IPS-18c (cell line): ENCODE measurements at regions not wholly inside any gene's neighbourhood (a gene's known extent, or its start where the extent isn't known, plus 50 kb on each side); places are given as distances from the start of the nearest gene placed in this dataset.
"Not testable (repeated sequence)": the region's sequence is repeated elsewhere in the genome, so short reads cannot be mapped to it uniquely, and the experiment has no call there.

Experiments
- H3K4me3 ChIP-seq: 2 replicates; pipeline ENCODE4 v1.7.0; 2013; ENCODE audit warnings: low read depth, mild to moderate bottlenecking, low read length, moderate library complexity; ENCODE audit not compliant: insufficient read depth
- H3K9me3 ChIP-seq: one replicate; pipeline ENCODE4 v1.6.1; 2013; ENCODE audit warnings: mild to moderate bottlenecking, low read length, moderate library complexity; ENCODE audit not compliant: control insufficient read depth, insufficient read depth

DNA sequence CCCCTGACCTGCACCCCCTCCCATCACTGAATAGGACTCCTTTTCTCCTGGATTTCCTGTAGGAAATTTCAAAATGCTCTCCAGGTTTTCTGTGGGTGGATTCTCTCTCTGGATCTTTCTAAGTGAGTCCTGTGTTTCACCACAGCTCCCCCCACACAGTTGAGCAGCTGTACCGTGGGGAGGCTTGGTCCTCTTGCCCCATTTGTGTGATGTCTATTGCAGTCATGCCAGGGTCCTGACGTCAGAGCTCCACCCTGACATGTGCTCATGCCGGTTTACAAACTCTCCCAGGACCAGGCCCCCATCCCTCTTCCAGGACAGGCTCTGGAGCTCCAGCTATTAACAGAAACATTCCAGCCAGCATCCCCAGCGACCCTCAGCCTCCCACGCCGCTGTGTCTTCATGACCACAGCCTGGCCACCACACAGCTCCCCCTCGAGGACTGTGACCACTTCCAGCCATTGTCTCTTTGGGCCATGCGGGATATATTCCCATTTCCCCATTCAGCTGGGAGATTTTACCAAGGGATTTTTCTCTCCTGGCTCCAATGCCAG lies 185.3 kb downstream of the LMLN start:
- H3K4me3 ChIP-seq, H3K9me3 ChIP-seq: not testable (repeated sequence)

DNA sequence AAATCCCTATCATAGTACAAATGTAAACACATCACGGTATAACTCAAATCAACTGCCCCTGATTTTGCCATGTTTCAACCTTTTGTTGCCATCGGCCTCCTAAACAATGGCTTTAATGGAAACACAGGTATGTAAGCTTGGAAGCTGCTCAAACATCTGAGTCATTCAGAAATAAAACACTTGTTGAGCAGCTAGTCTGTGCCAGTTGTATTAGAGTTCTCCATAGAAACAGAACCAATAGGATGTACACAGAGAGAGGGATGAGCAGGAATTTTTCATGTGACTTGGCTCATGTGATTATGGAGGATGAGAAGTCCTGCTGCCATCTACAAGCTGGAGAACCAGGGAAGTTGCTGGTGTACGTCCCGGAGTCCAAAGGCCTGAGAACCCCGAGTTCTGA lies 186.1 kb downstream of the LMLN start:
- H3K9me3 ChIP-seq, H3K4me3 ChIP-seq: not testable (repeated sequence)

DNA sequence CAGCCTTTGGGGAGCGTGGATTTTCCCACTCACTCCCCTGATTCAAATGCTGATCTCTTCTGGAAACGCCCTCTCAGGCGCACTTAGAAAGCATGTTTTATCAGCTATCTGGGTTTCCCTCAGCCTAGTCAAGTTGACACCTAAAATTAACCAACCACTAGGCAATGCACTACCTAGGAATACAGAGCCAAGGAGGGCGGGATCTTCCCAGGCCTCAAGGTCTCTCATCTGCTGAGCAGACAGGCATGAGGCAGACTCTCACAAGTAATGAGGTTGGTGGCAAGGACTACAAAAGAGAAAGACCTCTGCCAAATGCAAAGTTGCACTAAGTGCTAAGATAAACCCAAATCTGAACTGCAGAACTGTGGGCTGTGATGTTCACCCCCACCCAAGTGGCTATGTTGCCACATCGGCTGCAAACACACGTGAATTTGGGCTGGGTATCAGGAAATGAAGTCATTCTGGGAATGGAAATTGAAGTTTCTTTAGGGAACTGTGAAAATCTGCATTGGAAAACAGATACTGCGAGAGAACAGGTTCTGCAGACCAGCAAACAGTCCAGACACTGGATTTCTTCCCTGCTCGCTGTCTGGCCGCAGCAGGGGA lies 186.6 kb downstream of the LMLN start:
- not testable (repeated sequence) for H3K9me3 ChIP-seq, H3K4me3 ChIP-seq

DNA sequence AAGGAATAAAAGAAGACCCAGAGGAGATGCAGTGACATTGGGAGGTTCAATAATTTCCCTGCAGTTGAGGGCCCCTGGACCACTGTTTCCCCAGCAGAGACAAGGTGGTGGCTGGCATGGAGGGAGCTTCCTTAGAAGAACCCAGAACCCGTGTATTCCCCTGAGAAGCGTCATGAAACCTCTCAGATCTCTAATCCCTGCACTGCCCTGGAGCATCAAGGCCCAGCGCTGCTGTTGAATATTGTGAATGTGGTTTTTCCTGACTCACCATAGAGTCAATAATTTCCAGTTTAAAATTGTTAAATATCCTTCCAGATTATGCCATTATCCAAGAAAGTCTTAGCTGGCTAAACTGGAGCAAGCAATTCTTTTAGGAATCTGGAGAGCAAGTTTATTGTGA lies 187.2 kb downstream of the LMLN start:
- H3K9me3 ChIP-seq, H3K4me3 ChIP-seq: not testable (repeated sequence)

DNA sequence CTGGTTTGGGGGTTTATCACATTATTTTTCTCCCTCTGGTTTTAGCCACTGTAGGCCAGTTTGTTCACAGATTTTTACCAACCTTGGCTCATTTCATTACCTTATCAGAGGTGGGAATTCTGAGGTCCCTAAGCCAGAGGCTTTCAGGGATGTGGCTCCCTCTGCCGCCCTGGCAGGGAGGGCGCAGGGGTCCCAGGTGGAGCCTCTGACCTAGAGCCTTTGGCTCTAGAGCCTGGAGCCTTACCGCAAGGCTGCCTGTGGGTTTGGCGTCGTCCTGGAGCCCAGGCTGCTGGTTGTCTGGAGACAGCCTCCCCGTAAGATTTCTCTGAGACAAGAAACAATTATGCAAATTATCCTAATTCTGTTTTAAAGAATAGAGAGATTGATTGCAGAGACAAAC lies 188.0 kb downstream of the LMLN start:
- H3K9me3 ChIP-seq, H3K4me3 ChIP-seq: not testable (repeated sequence)

DNA sequence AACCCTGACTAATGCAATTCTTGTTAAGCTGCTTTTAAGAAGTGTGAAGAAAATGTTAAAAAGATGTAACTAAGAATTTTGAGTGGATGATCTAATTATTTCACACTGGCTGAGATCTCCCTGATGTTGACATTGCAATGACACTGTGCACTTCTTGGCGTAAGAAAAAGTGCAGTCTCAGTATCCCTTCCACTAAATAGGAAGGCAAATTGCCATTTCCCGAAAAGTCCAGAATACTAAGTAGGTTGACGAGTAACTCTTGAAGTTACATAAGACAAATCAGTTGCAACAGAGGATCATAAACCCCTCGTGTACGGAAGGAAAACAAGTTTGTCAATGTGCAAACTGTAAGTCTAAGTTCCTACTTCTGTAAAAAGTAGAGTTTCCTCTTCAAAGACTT lies 189.9 kb downstream of the LMLN start:
- not testable (repeated sequence) for H3K4me3 ChIP-seq, H3K9me3 ChIP-seq

DNA sequence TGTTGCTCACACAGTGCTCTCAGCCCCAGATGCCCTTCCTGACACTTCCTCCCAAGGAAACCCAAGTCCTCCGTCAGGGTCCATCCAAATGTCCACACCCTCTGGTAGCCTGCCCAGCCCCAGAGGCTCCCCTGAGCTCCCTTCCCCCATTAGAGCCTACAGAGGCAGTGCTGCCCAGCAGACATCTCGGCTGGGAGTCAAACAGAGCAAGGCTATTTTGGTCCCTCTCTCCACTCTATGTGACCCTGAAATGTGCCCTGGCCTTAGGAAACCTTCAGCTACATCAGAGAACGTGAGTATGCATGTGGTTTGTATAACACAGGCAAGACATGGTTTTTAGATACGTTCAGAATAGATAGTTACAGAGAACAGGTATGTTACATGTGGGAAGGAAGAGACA lies 191.8 kb downstream of the LMLN start:
- not testable (repeated sequence) for H3K9me3 ChIP-seq, H3K4me3 ChIP-seq

DNA sequence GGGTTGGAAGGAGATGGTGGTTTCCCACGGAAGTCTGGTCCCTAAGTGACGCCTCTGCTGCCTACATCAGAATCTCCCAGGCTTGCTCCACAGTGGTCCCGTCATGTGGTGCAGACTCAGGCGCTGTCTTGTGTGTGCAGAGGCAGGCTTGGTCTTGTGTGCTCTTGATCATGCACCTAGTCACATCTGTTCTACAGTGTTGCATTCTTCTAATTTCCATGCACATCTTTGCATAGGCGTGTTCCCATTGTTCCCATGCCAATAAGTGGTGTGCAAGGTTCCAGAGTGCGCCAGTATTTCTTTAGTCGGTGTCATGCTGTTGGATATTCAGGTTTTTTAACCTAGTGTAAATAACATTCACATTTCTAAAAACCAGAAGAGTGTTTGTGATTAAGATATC lies 195.8 kb downstream of the LMLN start:
- not testable (repeated sequence) for H3K9me3 ChIP-seq, H3K4me3 ChIP-seq

DNA sequence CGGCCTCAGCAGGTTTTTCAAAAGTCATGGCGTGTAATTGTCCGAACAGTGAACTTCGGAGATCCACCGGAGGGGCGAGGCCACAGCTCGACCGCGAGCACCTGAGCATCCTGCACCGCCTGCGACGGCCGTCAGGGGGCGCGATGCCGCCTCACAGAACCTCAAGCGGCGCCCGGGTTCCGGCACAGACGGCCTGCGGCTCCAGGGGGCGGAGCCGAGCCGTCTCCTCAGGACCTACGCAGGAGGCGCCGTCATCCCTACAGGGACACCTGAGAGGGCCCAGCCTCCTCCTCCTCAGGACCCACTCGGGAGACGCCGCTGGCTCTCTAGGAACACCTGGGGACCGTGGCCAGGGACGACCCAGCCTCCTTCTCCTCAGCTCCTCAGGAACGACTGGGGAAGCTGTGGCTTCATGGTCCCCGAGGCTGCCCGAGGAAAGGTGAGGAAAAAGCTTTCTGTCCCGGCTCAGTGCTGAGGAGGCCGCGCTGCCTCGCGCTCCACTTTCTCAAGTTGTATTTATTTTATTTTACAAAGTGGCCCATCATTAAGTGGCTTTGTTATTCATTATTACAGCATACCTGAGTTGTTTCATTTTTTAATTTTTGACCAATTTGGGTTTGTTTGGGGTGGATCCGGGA lies 197.3 kb downstream of the LMLN start:
- not testable (repeated sequence) for H3K4me3 ChIP-seq, H3K9me3 ChIP-seq

DNA sequence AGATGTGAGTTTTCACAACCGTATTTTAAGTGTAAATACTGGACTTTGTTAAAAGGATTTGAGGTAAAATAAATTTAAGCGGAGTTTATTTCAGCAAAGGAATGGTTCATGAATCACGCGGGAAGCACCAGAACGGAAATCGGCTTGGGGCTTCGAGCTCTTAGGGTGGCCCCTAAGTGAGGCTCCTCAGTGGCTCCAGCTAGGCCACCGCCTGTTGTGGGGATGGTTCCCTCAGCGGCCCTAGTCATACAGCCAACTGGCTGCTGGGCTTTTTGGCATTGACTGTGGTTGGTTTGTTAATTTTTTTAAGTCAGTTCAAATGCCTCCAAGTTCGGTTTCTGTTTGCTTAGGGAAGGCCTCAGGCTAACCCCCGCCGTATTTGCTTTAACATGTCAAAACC lies 198.0 kb downstream of the LMLN start:
- not testable (repeated sequence) for H3K4me3 ChIP-seq, H3K9me3 ChIP-seq

DNA sequence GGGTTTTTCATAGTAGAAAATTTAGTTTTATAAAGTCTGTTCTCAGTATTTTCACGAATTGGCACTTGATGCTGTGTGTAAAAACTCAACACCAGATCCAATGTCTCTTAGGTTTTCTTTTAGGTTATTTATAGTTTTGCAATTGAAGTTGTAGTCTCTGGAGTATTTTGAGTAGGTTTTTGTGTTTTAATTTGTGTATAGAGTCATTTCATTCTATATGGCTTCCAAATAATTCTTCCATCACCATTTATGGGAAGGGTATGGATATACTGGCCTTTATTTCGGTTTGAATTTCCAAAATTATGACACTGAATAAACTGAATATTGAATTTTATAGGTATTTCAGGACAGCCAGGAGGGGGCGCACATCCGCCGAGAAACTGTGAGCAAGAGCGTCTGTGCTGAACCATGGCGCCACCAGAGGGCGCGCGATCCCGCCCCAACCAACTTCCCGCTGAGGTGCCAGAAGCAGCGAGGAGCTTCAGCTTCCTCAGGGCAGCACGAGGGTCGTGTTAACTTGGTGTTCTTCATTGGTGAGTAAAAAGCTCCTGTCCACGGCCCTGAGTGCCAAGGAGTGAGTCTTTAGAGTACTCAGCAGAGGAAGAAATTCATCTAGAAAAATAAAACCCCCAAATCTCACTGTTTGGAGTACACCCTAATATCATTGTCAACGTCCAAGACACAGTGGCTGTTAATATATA lies 207.5 kb downstream of the LMLN start:
- H3K4me3 ChIP-seq, H3K9me3 ChIP-seq: not testable (repeated sequence)

DNA sequence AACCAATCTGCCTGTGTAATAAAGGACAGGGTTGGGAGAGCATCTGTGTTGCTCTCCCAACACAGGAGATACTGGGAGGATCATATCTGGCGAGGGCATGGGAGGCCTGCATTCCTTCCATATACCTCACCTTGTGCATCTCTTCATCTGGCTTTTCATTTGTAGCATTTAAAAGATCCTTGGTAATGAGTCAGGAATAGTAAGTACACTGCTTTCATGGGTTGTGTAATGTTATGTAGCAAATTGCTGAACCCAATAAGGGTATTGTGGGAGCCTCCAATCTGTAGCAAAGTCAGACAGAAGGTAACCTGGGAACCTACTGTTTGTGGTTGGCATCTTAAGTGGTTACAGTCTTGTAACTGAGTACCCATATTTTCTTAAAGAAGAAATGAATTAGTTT lies 210.8 kb downstream of the LMLN start:
- not testable (repeated sequence) for H3K9me3 ChIP-seq

DNA sequence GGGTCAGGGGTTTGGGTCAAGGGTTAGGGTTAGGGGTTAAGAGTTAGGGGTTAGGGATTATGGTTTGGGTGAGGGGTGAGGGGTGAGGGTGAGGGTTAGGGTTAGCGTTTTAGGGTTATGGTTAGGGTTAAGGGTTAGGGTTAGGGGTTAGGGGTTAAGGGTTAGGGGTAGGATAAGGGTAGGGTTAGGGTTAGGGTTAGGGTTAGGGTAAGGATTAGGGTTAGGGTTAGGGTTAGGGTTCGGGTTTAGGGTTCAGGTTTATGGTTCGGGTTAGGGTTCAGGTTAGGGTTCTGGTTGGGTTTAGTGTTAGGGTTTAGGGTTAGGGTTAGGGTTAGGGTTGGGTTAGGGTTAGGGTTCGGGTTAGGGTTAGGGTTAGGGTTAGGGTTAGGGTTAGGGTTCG lies 213.1 kb downstream of the LMLN start:
- not testable (repeated sequence) for H3K9me3 ChIP-seq, H3K4me3 ChIP-seq

More for the DNA sequence above, 210.8 kb downstream of the LMLN start:
- H3K4me3 ChIP-seq, result not testable (repeated sequence)

DNA sequence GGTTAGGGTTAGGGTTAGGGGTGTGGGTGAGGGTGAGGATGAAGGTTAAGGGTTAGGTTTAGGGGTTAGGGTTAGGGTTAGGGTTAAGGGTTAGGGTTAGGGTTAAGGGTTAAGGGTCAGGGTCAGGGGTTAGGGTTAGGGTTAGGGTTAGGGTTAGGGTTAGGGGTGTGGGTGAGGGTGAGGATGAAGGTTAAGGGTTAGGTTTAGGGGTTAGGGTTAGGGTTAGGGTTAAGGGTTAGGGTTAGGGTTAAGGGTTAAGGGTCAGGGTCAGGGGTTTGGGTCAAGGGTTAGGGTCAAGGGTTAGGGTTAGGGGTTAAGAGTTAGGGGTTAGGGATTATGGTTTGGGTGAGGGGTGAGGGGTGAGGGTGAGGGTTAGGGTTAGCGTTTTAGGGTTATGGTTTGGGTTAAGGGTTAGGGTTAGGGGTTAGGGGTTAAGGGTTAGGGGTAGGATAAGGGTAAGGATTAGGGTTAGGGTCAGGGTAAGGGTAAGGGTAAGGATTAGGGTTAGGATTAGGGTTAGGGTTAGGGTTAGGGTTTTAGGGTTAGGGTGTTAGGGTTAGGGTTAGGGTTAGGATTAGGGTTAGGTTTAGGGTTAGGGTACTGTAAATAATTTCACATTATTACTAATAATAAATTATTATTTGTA lies 214.0 kb downstream of the LMLN start:
- H3K9me3 ChIP-seq, H3K4me3 ChIP-seq: not testable (repeated sequence)
